Hepatocyte (in vitro differentiated cells): ENCODE measurements at regions not wholly inside any gene's neighbourhood (a gene's known extent, or its start where the extent isn't known, plus 50 kb on each side); places are given as distances from the start of the nearest gene placed in this dataset.

Experiments
- EZH2 ChIP-seq: fragments of 200-600 bp; sonication (generic); IDR thresholded peaks from 2 replicates; pipeline ENCODE4 v1.6.1; 2016; ENCODE audit warnings: antibody characterized with exemption, mild to moderate bottlenecking, borderline replicate concordance
- EZH2phosphoT487 ChIP-seq: fragments of 200-600 bp; sonication (generic); IDR thresholded peaks from one replicate; pipeline ENCODE4 v1.6.1; 2018; ENCODE audit warnings: antibody characterized with exemption, mild to moderate bottlenecking, low read depth, moderate library complexity; ENCODE audit not compliant: unreplicated experiment, severe bottlenecking
- TF ChIP-seq, protein P1 (sequence below): fragments of 200-600 bp; sonication (generic); IDR thresholded peaks from 2 replicates; pipeline ENCODE4 v1.5.1; 2016; ENCODE audit warnings: antibody characterized with exemption, mild to moderate bottlenecking; ENCODE audit not compliant: poor library complexity

DNA sequence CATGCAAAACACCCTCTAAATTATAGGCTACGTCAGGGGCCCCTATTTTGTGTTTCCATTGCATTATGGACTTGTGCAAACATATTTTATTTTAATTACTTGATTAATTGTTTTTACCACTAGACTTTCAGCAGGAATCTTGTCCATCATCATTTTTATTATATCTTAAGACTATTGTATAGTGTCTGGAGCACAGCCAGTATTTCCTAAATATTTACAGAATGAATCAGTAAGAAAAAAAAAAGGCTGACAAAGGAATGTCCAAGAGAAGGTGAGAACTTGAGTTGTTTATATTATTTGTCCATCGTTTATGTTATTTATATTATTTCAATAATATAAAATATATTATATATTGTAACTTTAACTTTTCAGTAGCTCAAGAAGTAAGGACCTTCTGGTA lies 664.7 kb downstream of the SLC6A15 start:
- no peak for TF ChIP-seq EZH2
- TF ChIP-seq, protein P1, sequence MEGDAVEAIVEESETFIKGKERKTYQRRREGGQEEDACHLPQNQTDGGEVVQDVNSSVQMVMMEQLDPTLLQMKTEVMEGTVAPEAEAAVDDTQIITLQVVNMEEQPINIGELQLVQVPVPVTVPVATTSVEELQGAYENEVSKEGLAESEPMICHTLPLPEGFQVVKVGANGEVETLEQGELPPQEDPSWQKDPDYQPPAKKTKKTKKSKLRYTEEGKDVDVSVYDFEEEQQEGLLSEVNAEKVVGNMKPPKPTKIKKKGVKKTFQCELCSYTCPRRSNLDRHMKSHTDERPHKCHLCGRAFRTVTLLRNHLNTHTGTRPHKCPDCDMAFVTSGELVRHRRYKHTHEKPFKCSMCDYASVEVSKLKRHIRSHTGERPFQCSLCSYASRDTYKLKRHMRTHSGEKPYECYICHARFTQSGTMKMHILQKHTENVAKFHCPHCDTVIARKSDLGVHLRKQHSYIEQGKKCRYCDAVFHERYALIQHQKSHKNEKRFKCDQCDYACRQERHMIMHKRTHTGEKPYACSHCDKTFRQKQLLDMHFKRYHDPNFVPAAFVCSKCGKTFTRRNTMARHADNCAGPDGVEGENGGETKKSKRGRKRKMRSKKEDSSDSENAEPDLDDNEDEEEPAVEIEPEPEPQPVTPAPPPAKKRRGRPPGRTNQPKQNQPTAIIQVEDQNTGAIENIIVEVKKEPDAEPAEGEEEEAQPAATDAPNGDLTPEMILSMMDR = no peak
- TF ChIP-seq EZH2phosphoT487 = no peak
